HEK293T (cell line): ENCODE measurements at regions not wholly inside any gene's neighbourhood (a gene's known extent, or its start where the extent isn't known, plus 50 kb on each side); places are given as distances from the start of the nearest gene placed in this dataset.

Experiments used
- CTCF ChIA-PET: fragments of 350-600 bp; formaldehyde crosslinking; extraction: SDS; loops from one replicate; lab custom pipeline; 2021; ENCODE audit warnings: antibody characterized with exemption, inconsistent platforms; lab: Yijun Ruan, JAX
- POLR2A ChIA-PET: fragments of 350-600 bp; formaldehyde crosslinking; extraction: SDS; loops from one replicate; lab custom pipeline; 2020; ENCODE audit warnings: antibody characterized with exemption, inconsistent platforms; lab: Yijun Ruan, JAX
- DNase-seq: peaks from one replicate; pipeline ENCODE4 v3.0.0; 2012; ENCODE audit warnings: mixed read lengths; ENCODE audit errors: extremely low spot score
- ARNT ChIP-seq: fragments of 450-650 bp; IDR thresholded peaks from 2 replicates; pipeline ENCODE4 v1.6.1; 2017; ENCODE audit warnings: mild to moderate bottlenecking
- BHLHE40 ChIP-seq: fragments of 450-650 bp; IDR thresholded peaks from 2 replicates; pipeline ENCODE4 v1.6.1; 2016; ENCODE audit warnings: mild to moderate bottlenecking, moderate library complexity, borderline replicate concordance
- CTBP1 ChIP-seq: fragments of 450-650 bp; IDR thresholded peaks from 2 replicates; pipeline ENCODE4 v1.6.1; 2016; ENCODE audit warnings: borderline replicate concordance
- ELF4 ChIP-seq: fragments of 450-650 bp; IDR thresholded peaks from 2 replicates; pipeline ENCODE4 v1.6.1; 2017; ENCODE audit warnings: antibody characterized with exemption
- FOXA1 ChIP-seq: fragments of 450-650 bp; IDR thresholded peaks from 2 replicates; pipeline ENCODE4 v1.6.1; 2016; ENCODE audit warnings: mild to moderate bottlenecking
- FOXK2 ChIP-seq: fragments of 450-650 bp; IDR thresholded peaks from 2 replicates; pipeline ENCODE4 v1.6.1; 2016; ENCODE audit warnings: mild to moderate bottlenecking
- FOXM1 ChIP-seq: fragments of 450-650 bp; IDR thresholded peaks from 2 replicates; pipeline ENCODE4 v1.6.1; 2017; ENCODE audit warnings: mild to moderate bottlenecking, borderline replicate concordance
- HDGF ChIP-seq: fragments of 450-650 bp; IDR thresholded peaks from 2 replicates; pipeline ENCODE4 v1.6.1; 2017; ENCODE audit warnings: antibody characterized with exemption, borderline replicate concordance
- L3MBTL2 ChIP-seq: fragments of 450-650 bp; conservative IDR thresholded peaks from 2 replicates; pipeline ENCODE4 v1.6.1; 2016; ENCODE audit warnings: mild to moderate bottlenecking
- LEF1 ChIP-seq: fragments of 450-650 bp; IDR thresholded peaks from 2 replicates; pipeline ENCODE4 v1.6.1; 2017; ENCODE audit warnings: mild to moderate bottlenecking, borderline replicate concordance
- NFRKB ChIP-seq: fragments of 450-650 bp; IDR thresholded peaks from 2 replicates; pipeline ENCODE4 v1.6.1; 2016; ENCODE audit warnings: mild to moderate bottlenecking, moderate library complexity
- SP1 ChIP-seq: fragments of 450-650 bp; IDR thresholded peaks from 2 replicates; pipeline ENCODE4 v1.6.1; 2017
- SUZ12 ChIP-seq: fragments of 450-650 bp; IDR thresholded peaks from 2 replicates; pipeline ENCODE4 v1.6.1; 2016; ENCODE audit warnings: mild to moderate bottlenecking
- TARDBP ChIP-seq: fragments of 450-650 bp; IDR thresholded peaks from 2 replicates; pipeline ENCODE4 v1.6.1; 2016
- ZNF384 ChIP-seq: fragments of 450-650 bp; IDR thresholded peaks from 2 replicates; pipeline ENCODE4 v1.6.1; 2016
- TF ChIP-seq, protein P1 (sequence below): fragments of 450-650 bp; IDR thresholded peaks from 2 replicates; pipeline ENCODE4 v1.6.1; 2016

- TF ChIP-seq BHLHE40 (no peak), L3MBTL2 (no peak), NFRKB (no peak), FOXK2 (no peak), TARDBP (no peak), ELF4 (no peak), HDGF (no peak), ZNF384 (no peak), LEF1 (no peak), SP1 (no peak), FOXM1 (no peak), ARNT (no peak), CTBP1 (no peak), SUZ12 (no peak), FOXA1 (no peak)
- TF ChIP-seq, protein P1, sequence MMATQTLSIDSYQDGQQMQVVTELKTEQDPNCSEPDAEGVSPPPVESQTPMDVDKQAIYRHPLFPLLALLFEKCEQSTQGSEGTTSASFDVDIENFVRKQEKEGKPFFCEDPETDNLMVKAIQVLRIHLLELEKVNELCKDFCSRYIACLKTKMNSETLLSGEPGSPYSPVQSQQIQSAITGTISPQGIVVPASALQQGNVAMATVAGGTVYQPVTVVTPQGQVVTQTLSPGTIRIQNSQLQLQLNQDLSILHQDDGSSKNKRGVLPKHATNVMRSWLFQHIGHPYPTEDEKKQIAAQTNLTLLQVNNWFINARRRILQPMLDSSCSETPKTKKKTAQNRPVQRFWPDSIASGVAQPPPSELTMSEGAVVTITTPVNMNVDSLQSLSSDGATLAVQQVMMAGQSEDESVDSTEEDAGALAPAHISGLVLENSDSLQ = no peak
Observed at GRCh38 chr5:99305045-99305580, 376.3 kb upstream of the CHD1 start.

DNA sequence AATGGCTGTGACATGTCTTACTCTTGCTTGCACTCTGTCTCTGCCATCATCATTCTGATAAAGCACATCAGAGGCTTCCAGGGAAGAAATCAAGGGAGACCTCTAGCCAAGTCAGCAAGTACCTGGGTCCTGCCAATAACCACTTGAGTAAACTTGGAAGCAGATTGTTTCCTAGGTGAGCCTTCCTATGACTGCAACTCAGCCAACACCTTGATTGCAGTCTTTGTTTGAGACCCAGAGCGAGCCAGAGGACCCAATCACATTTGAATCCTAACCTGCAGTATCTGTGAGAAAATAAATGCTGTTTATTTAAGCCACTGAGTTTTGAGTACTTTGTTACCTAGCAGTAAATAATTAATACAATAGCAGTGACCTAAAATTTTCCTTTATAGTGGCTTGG lies 356.8 kb upstream of the CHD1 start:
- POLR2A ChIA-PET = no interaction called here
- TF ChIP-seq SP1 (no peak), ARNT (no peak), HDGF (no peak)
- TF ChIP-seq, protein P1 = no peak
- CTCF ChIA-PET = no interaction called here
- DNase-seq = no peak

More at GRCh38 chr5:99305045-99305580, 376.3 kb upstream of the CHD1 start:
- ChIA-PET POLR2A (no interaction called here), CTCF (interaction anchor here (0.6 kb wide), 1 partner anchor 200 kb away, joined by 7 read pairs; no protein-coding TSS in a partner anchor)
- DNase-seq = no peak

DNA sequence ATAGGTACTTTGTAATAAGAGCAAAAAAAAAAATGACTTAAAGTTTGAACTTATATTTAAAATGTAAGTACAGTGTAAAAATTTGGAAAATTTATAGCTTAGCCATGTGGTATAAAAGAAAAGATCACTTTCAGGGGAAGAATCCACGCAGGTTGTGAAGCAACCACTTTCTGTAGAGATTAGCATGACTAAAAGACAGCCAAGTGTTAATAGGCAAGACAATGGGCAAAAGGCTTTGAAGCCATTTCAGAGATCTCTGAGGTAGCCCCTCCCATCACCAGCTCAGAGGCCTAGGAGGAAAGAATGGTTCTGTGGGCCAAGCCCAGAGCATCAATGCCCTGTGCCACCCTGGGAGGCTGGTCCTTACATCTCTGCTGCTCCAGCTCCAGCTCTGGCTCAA lies 346.3 kb upstream of the CHD1 start:
- CTCF ChIA-PET = no interaction called here

GRCh38 chr5:99272576-99272975 lies 343.8 kb upstream of the CHD1 start:
- no peak for DNase-seq
- CTCF ChIA-PET = interaction anchor here (0.6 kb wide), 1 partner anchor 117 kb away, joined by 3 read pairs; no protein-coding TSS in a partner anchor
- TF ChIP-seq NFRKB (no peak), HDGF (no peak), SUZ12 (no peak), SP1 (no peak), ZNF384 (no peak), L3MBTL2 (no peak), FOXK2 (no peak), LEF1 (no peak), FOXA1 (no peak), FOXM1 (no peak), TARDBP (no peak), BHLHE40 (no peak), ARNT (no peak), CTBP1 (no peak)
- TF ChIP-seq, protein P1 = no peak
- POLR2A ChIA-PET = no interaction called here

More for the DNA sequence above, 346.3 kb upstream of the CHD1 start:
- no peak for DNase-seq
- no peak for TF ChIP-seq FOXA1
- no peak for TF ChIP-seq FOXK2
- TF ChIP-seq ELF4 = no peak
- TF ChIP-seq SUZ12 = no peak
- POLR2A ChIA-PET = no interaction called here

- CTCF ChIA-PET = no interaction called here
- TF ChIP-seq ARNT (no peak), FOXK2 (no peak), ZNF384 (no peak), NFRKB (no peak), CTBP1 (no peak), BHLHE40 (no peak), HDGF (no peak), ELF4 (no peak), L3MBTL2 (no peak), SP1 (no peak), FOXM1 (no peak), TARDBP (no peak), FOXA1 (no peak), SUZ12 (no peak)
- POLR2A ChIA-PET = no interaction called here
- no peak for DNase-seq
Observed at GRCh38 chr5:99258819-99259218, 330.0 kb upstream of the CHD1 start.

DNA sequence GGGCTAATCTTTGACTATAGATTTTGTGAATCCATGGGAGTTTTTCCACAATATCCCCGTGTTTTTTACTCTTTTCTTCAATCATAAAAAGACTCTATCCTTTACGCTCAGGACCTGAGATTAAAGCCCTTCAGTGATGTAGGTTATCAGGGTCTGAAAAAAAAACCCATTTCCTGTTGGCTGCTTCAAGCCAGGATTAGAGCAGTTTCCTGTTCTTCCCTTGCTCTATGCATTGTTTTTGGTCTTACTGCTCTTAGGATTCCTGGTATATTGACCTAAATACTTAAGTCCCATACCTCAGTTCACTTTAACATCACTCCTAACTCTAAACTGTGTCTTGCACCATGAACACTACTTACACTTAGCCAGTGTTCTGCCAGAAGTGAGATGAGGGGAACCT lies 319.3 kb upstream of the CHD1 start:
- ChIA-PET POLR2A (no interaction called here), CTCF (no interaction called here)
- DNase-seq = no peak
- TF ChIP-seq CTBP1 = no peak
- TF ChIP-seq, protein P1 = no peak
- TF ChIP-seq FOXA1 = no peak
- no peak for TF ChIP-seq HDGF
- no peak for TF ChIP-seq FOXK2
- TF ChIP-seq ZNF384 = no peak
- no peak for TF ChIP-seq SP1
- no peak for TF ChIP-seq ELF4
- TF ChIP-seq TARDBP = no peak
- no peak for TF ChIP-seq FOXM1
- TF ChIP-seq LEF1 = no peak
- no peak for TF ChIP-seq NFRKB
- no peak for TF ChIP-seq BHLHE40
- no peak for TF ChIP-seq ARNT
- no peak for TF ChIP-seq L3MBTL2
- TF ChIP-seq SUZ12 = no peak
